Gastroesophageal sphincter (tissue), 4 donors: ENCODE measurements at regions not wholly inside any gene's neighbourhood (a gene's known extent, or its start where the extent isn't known, plus 50 kb on each side); places are given as distances from the start of the nearest gene placed in this dataset.
"Not testable (repeated sequence)": the region's sequence is repeated elsewhere in the genome, so short reads cannot be mapped to it uniquely, and the experiment has no call there.

Experiments used
- ATAC-seq: fragments of 150-250 bp; one replicate; pipeline ENCODE4 v1.9.1; 2016; ENCODE audit warnings: mild to moderate bottlenecking, moderate library complexity
- H3K27ac ChIP-seq, 4 donors: fragments of 200-600 bp; sonication (generic) in 3 of 4; 1 replicate in 3 of 4; 2 replicates in 1 of 4; pipeline ENCODE4 v1.5.1; 2016 to 2019
- H3K27me3 ChIP-seq: fragments of 200-600 bp; sonication (generic); one replicate; pipeline ENCODE4 v1.5.1; 2019
- H3K36me3 ChIP-seq, 2 donors: fragments of 200-600 bp; sonication (generic); one replicate each; pipeline ENCODE4 v1.5.1; 2019; ENCODE audit warnings: control low read depth in 1 of 2
- H3K4me1 ChIP-seq, 3 donors: fragments of 200-600 bp; sonication (generic); 1 replicate in 2 of 3; 2 replicates in 1 of 3; pipeline ENCODE4 v1.5.1; 2016 to 2019; ENCODE audit warnings: control low read depth in 2 of 3
- H3K4me3 ChIP-seq, 2 donors: fragments of 200-600 bp; sonication (generic); one replicate each; pipeline ENCODE4 v1.5.1; 2019; ENCODE audit warnings: mild to moderate bottlenecking in 1 of 2, moderate library complexity in 1 of 2
- H3K9me3 ChIP-seq, 3 donors: fragments of 200-600 bp; sonication (generic); one replicate each; pipeline ENCODE4 v1.5.1; 2017 to 2019; ENCODE audit warnings: control low read depth in 2 of 3
- CTCF ChIP-seq, 4 experiments: fragments of 200-600 bp in 2 of 4; fragments of 450-650 bp in 2 of 4; sonication (generic) in 1 of 4; IDR thresholded peaks; one replicate each; pipeline ENCODE4 v1.5.1; 2017 to 2019; ENCODE audit warnings: antibody characterized with exemption in 4 of 4, mild to moderate bottlenecking in 2 of 4, moderate library complexity in 2 of 4
- EP300 ChIP-seq: sonication (generic); formaldehyde crosslinking; IDR thresholded peaks from one replicate; pipeline ENCODE4 v1.6.1; 2017; ENCODE audit warnings: antibody characterized with exemption, mild to moderate bottlenecking
- POLR2A ChIP-seq, 2 donors: fragments of 450-650 bp; IDR thresholded peaks; one replicate each; pipeline ENCODE4 v1.6.1; 2017; ENCODE audit warnings: antibody characterized with exemption in 2 of 2, mild to moderate bottlenecking in 2 of 2, moderate library complexity in 1 of 2
- POLR2AphosphoS5 ChIP-seq: sonication (generic); formaldehyde crosslinking; IDR thresholded peaks from one replicate; pipeline ENCODE4 v1.6.1; 2017; ENCODE audit warnings: antibody characterized with exemption
- WGBS, 2 donors: methylation state at CpG; one replicate each; pipeline ENCODE4 v1.1.5; 2018; ENCODE audit warnings: low coverage in 1 of 2; 5-methylcytosine and 5-hydroxymethylcytosine counted together

- 10 to 26% methylated on average over 4 to 5 of the region's 5 CpGs for WGBS, 2 donors
- Histone ChIP-seq H3K4me1 (no peaks in the 10 kb centered on the region), H3K9me3 (no peaks in the 10 kb centered on the region), H3K27ac (no peak overlapping the region), H3K36me3 (no peaks in the 10 kb centered on the region), H3K27me3 (no peaks in the 10 kb centered on the region), H3K4me3 (no peak overlapping the region)
- TF ChIP-seq EP300 (no peak), POLR2A (IDR thresholded peaks at IDR 0.05) (no peak)
- ATAC-seq, result no peak
These were observed 804.5 kb upstream of the POU3F4 start for GRCh38 chrX:82703551-82703950.

- no peaks in the 10 kb centered on the region for H3K27me3 ChIP-seq
- no peaks in the 10 kb centered on the region for H3K36me3 ChIP-seq
- TF ChIP-seq POLR2A (IDR thresholded peaks at IDR 0.05), result no peak
- no peak for TF ChIP-seq EP300
- TF ChIP-seq CTCF (IDR thresholded peaks at IDR 0.05), result no peak
- no peak for TF ChIP-seq POLR2AphosphoS5
- no peaks in the 10 kb centered on the region for H3K4me1 ChIP-seq
- no peaks in the 10 kb centered on the region for H3K9me3 ChIP-seq
- no peak overlapping the region for H3K27ac ChIP-seq
- ATAC-seq, result no peak
- no peak overlapping the region for H3K4me3 ChIP-seq
- 41 to 57% methylated on average over 4 of the region's 4 CpGs for WGBS, 2 donors
These were observed 796.6 kb upstream of the POU3F4 start for GRCh38 chrX:82711457-82711856.

GRCh38 chrX:82721891-82722290, 786.2 kb upstream of the POU3F4 start:
- Histone ChIP-seq H3K4me1 (no peaks in the 10 kb centered on the region), H3K4me3 (no peak overlapping the region), H3K9me3 (no peaks in the 10 kb centered on the region), H3K27me3 (no peaks in the 10 kb centered on the region), H3K36me3 (no peaks in the 10 kb centered on the region), H3K27ac (no peak overlapping the region)
- no peak for ATAC-seq
- 29 to 43% methylated on average over 1 of the region's 1 CpG for WGBS, 2 donors
- TF ChIP-seq POLR2AphosphoS5 (no peak), EP300 (no peak), CTCF (IDR thresholded peaks at IDR 0.05) (no peak), POLR2A (IDR thresholded peaks at IDR 0.05) (no peak)

GRCh38 chrX:82723806-82724205, 784.3 kb upstream of the POU3F4 start:
- Histone ChIP-seq H3K4me3 (no peak overlapping the region), H3K4me1 (no peaks in the 10 kb centered on the region), H3K27ac (no peak overlapping the region), H3K27me3 (no peaks in the 10 kb centered on the region), H3K36me3 (no peaks in the 10 kb centered on the region), H3K9me3 (no peaks in the 10 kb centered on the region)
- no peak for TF ChIP-seq POLR2AphosphoS5
- TF ChIP-seq EP300, result no peak
- TF ChIP-seq CTCF (IDR thresholded peaks at IDR 0.05), result no peak
- TF ChIP-seq POLR2A (IDR thresholded peaks at IDR 0.05), result no peak
- WGBS, 2 donors, result 33 to 44% methylated on average over 1 of the region's 1 CpG
- no peak for ATAC-seq

GRCh38 chrX:82727436-82727835, 780.7 kb upstream of the POU3F4 start:
- not testable (repeated sequence) for H3K4me3 ChIP-seq, H3K27me3 ChIP-seq, H3K27ac ChIP-seq, H3K9me3 ChIP-seq, ATAC-seq, H3K36me3 ChIP-seq, H3K4me1 ChIP-seq
- WGBS, 2 donors, result 96% methylated on average over 4 of the region's 6 CpGs; no CpG with 5 or more reads in 1 of the 2 donors

- Histone ChIP-seq H3K9me3 (no peaks in the 10 kb centered on the region), H3K36me3 (no peaks in the 10 kb centered on the region), H3K27ac (no peak overlapping the region), H3K27me3 (no peaks in the 10 kb centered on the region), H3K4me3 (no peak overlapping the region), H3K4me1 (no peaks in the 10 kb centered on the region)
- TF ChIP-seq POLR2AphosphoS5 (no peak), CTCF (IDR thresholded peaks at IDR 0.05) (no peak), EP300 (no peak), POLR2A (IDR thresholded peaks at IDR 0.05) (no peak)
- 27 to 50% methylated on average over 1 of the region's 1 CpG for WGBS, 2 donors
- ATAC-seq, result no peak
These were observed 775.2 kb upstream of the POU3F4 start for GRCh38 chrX:82732861-82733260.
